ENCODE measurements at regions not wholly inside any gene's neighbourhood (a gene's known extent, or its start where the extent isn't known, plus 50 kb on each side); places are given as distances from the start of the nearest gene placed in this dataset.

- DNase-seq = no peak
- Histone ChIP-seq H3K23ac (ENCODE audit: low read length) (no peak overlapping the region), H3K18ac (ENCODE audit: low read length) (no peak overlapping the region)
These were observed 77.8 kb downstream of the ZNF608 start for GRCh38 chr5:124668353-124669299.

GRCh38 chr5:124665625-124666024 lies 80.8 kb downstream of the ZNF608 start:
- Histone ChIP-seq H3K36me3 (ENCODE audit: control insufficient read depth, insufficient read depth, low read length) (no peaks in the 10 kb centered on the region), H3K4ac (ENCODE audit: low read depth, low read length) (no peak overlapping the region), H4K5ac (ENCODE audit: low read length) (no peak overlapping the region), H3K27ac (ENCODE audit: low read depth, low read length) (no peak overlapping the region), H3K79me2 (ENCODE audit: control insufficient read depth, insufficient read depth, low read length) (peaks cover 32% of the 10 kb centered on the region), H4K8ac (ENCODE audit: low read depth, low read length) (no peak overlapping the region), H2AK5ac (ENCODE audit: low read length) (no peak overlapping the region), H3K23ac (ENCODE audit: low read length) (no peak overlapping the region), H3K4me2 (ENCODE audit: low read length) (no peak overlapping the region), H3K18ac (ENCODE audit: low read length) (no peak overlapping the region), H3K4me3 (ENCODE audit: low read length) (no peak overlapping the region), H3K27me3 (ENCODE audit: insufficient read depth, low read length, poor library complexity) (no peaks in the 10 kb centered on the region), H2BK15ac (replicated peaks; ENCODE audit: low read depth) (no peak overlapping the region), H2BK5ac (ENCODE audit: low read length) (no peak overlapping the region), H2BK120ac (ENCODE audit: low read depth, low read length) (no peak overlapping the region), H3K4me1 (ENCODE audit: control insufficient read depth, low read depth, low read length) (peaks cover 27% of the 10 kb centered on the region), H3K56ac (ENCODE audit: low read length) (no peak overlapping the region), H3K79me1 (ENCODE audit: low read length) (peaks cover 19% of the 10 kb centered on the region), H3K9ac (ENCODE audit: low read length) (no peak overlapping the region)
- no peak for DNase-seq

More at GRCh38 chr5:124668353-124669299, 77.8 kb downstream of the ZNF608 start:
- no peak overlapping the region for H2AK5ac ChIP-seq (ENCODE audit: low read length)
- peaks cover 18% of the 10 kb centered on the region for H3K79me1 ChIP-seq (ENCODE audit: low read length)
- H2BK120ac ChIP-seq (ENCODE audit: low read depth, low read length) = no peak overlapping the region
- WGBS (ENCODE audit: extremely low coverage, insufficient coverage, low lambda C conversion rate) = no CpG with 5 or more reads among the region's 7 CpGs
- no peak overlapping the region for H3K4me3 ChIP-seq (ENCODE audit: low read length)
- H3K4me2 ChIP-seq (ENCODE audit: low read length) = no peak overlapping the region
- H3K4me1 ChIP-seq (ENCODE audit: control insufficient read depth, low read depth, low read length) = peaks cover 12% of the 10 kb centered on the region
- peaks cover 35% of the 10 kb centered on the region for H3K79me2 ChIP-seq (ENCODE audit: control insufficient read depth, insufficient read depth, low read length)
- no peak overlapping the region for H2BK5ac ChIP-seq (ENCODE audit: low read length)
- H3K56ac ChIP-seq (ENCODE audit: low read length) = peak overlapping the region; percentile 46
- H2BK15ac ChIP-seq (replicated peaks; ENCODE audit: low read depth) = no peak overlapping the region
- H4K5ac ChIP-seq (ENCODE audit: low read length) = no peak overlapping the region
- no peaks in the 10 kb centered on the region for H3K27me3 ChIP-seq (ENCODE audit: insufficient read depth, low read length, poor library complexity)
- no peak overlapping the region for H4K8ac ChIP-seq (ENCODE audit: low read depth, low read length)
- no peak overlapping the region for H3K4ac ChIP-seq (ENCODE audit: low read depth, low read length)
- no peak overlapping the region for H3K27ac ChIP-seq (ENCODE audit: low read depth, low read length)
- no peak overlapping the region for H3K9ac ChIP-seq (ENCODE audit: low read length)
- no peaks in the 10 kb centered on the region for H3K36me3 ChIP-seq (ENCODE audit: control insufficient read depth, insufficient read depth, low read length)

- peaks cover 32% of the 10 kb centered on the region for H3K79me2 ChIP-seq (ENCODE audit: control insufficient read depth, insufficient read depth, low read length)
- H2AK5ac ChIP-seq (ENCODE audit: low read length) = no peak overlapping the region
- H3K4ac ChIP-seq (ENCODE audit: low read depth, low read length) = no peak overlapping the region
- no peak overlapping the region for H3K4me2 ChIP-seq (ENCODE audit: low read length)
- no peak overlapping the region for H3K9ac ChIP-seq (ENCODE audit: low read length)
- no peak overlapping the region for H3K23ac ChIP-seq (ENCODE audit: low read length)
- no peak for DNase-seq
- H3K4me3 ChIP-seq (ENCODE audit: low read length) = no peak overlapping the region
- H3K27ac ChIP-seq (ENCODE audit: low read depth, low read length) = no peak overlapping the region
- no peak overlapping the region for H2BK5ac ChIP-seq (ENCODE audit: low read length)
- no peak overlapping the region for H2BK15ac ChIP-seq (replicated peaks; ENCODE audit: low read depth)
- H4K8ac ChIP-seq (ENCODE audit: low read depth, low read length) = no peak overlapping the region
- H2BK120ac ChIP-seq (ENCODE audit: low read depth, low read length) = no peak overlapping the region
- peaks cover 18% of the 10 kb centered on the region for H3K79me1 ChIP-seq (ENCODE audit: low read length)
- H3K36me3 ChIP-seq (ENCODE audit: control insufficient read depth, insufficient read depth, low read length) = no peaks in the 10 kb centered on the region
- no peak overlapping the region for H3K18ac ChIP-seq (ENCODE audit: low read length)
- H3K27me3 ChIP-seq (ENCODE audit: insufficient read depth, low read length, poor library complexity) = no peaks in the 10 kb centered on the region
- H3K4me1 ChIP-seq (ENCODE audit: control insufficient read depth, low read depth, low read length) = peaks cover 32% of the 10 kb centered on the region
- H4K5ac ChIP-seq (ENCODE audit: low read length) = no peak overlapping the region
- H3K56ac ChIP-seq (ENCODE audit: low read length) = no peak overlapping the region
- WGBS (ENCODE audit: extremely low coverage, insufficient coverage, low lambda C conversion rate) = no CpG with 5 or more reads among the region's 2 CpGs
These were observed 81.4 kb downstream of the ZNF608 start for GRCh38 chr5:124665035-124665434.

GRCh38 chr5:124664287-124664686 lies 82.2 kb downstream of the ZNF608 start:
- H3K36me3 ChIP-seq (ENCODE audit: control insufficient read depth, insufficient read depth, low read length) = no peaks in the 10 kb centered on the region
- H3K18ac ChIP-seq (ENCODE audit: low read length) = no peak overlapping the region
- H3K56ac ChIP-seq (ENCODE audit: low read length) = no peak overlapping the region
- no peak overlapping the region for H3K27ac ChIP-seq (ENCODE audit: low read depth, low read length)
- H3K27me3 ChIP-seq (ENCODE audit: insufficient read depth, low read length, poor library complexity) = no peaks in the 10 kb centered on the region
- peaks cover 35% of the 10 kb centered on the region for H3K79me2 ChIP-seq (ENCODE audit: control insufficient read depth, insufficient read depth, low read length)
- no peak overlapping the region for H4K8ac ChIP-seq (ENCODE audit: low read depth, low read length)
- H2BK120ac ChIP-seq (ENCODE audit: low read depth, low read length) = no peak overlapping the region
- H3K23ac ChIP-seq (ENCODE audit: low read length) = no peak overlapping the region
- no peak overlapping the region for H2BK15ac ChIP-seq (replicated peaks; ENCODE audit: low read depth)
- H3K4me1 ChIP-seq (ENCODE audit: control insufficient read depth, low read depth, low read length) = peaks cover 39% of the 10 kb centered on the region
- H3K9ac ChIP-seq (ENCODE audit: low read length) = no peak overlapping the region
- H3K4me3 ChIP-seq (ENCODE audit: low read length) = no peak overlapping the region
- H2AK5ac ChIP-seq (ENCODE audit: low read length) = no peak overlapping the region
- H3K4me2 ChIP-seq (ENCODE audit: low read length) = no peak overlapping the region
- H2BK5ac ChIP-seq (ENCODE audit: low read length) = no peak overlapping the region
- WGBS (ENCODE audit: extremely low coverage, insufficient coverage, low lambda C conversion rate) = no CpG with 5 or more reads among the region's 1 CpG
- no peak for DNase-seq
- peaks cover 22% of the 10 kb centered on the region for H3K79me1 ChIP-seq (ENCODE audit: low read length)
- no peak overlapping the region for H3K4ac ChIP-seq (ENCODE audit: low read depth, low read length)
- H4K5ac ChIP-seq (ENCODE audit: low read length) = no peak overlapping the region

GRCh38 chr5:124663101-124663506 lies 83.3 kb downstream of the ZNF608 start:
- Histone ChIP-seq H2BK5ac (ENCODE audit: low read length) (no peak overlapping the region), H2BK15ac (replicated peaks; ENCODE audit: low read depth) (no peak overlapping the region), H2AK5ac (ENCODE audit: low read length) (no peak overlapping the region), H3K56ac (ENCODE audit: low read length) (peak overlapping the region; percentile 52), H3K4me1 (ENCODE audit: control insufficient read depth, low read depth, low read length) (peaks cover 36% of the 10 kb centered on the region), H3K79me1 (ENCODE audit: low read length) (peaks cover 22% of the 10 kb centered on the region), H3K27me3 (ENCODE audit: insufficient read depth, low read length, poor library complexity) (no peaks in the 10 kb centered on the region), H3K4ac (ENCODE audit: low read depth, low read length) (peak overlapping the region; percentile 97), H2BK120ac (ENCODE audit: low read depth, low read length) (no peak overlapping the region), H3K27ac (ENCODE audit: low read depth, low read length) (peak overlapping the region; percentile 58), H4K8ac (ENCODE audit: low read depth, low read length) (no peak overlapping the region), H3K79me2 (ENCODE audit: control insufficient read depth, insufficient read depth, low read length) (peaks cover 27% of the 10 kb centered on the region), H3K23ac (ENCODE audit: low read length) (no peak overlapping the region), H3K9ac (ENCODE audit: low read length) (no peak overlapping the region), H3K36me3 (ENCODE audit: control insufficient read depth, insufficient read depth, low read length) (no peaks in the 10 kb centered on the region), H3K4me2 (ENCODE audit: low read length) (no peak overlapping the region), H3K4me3 (ENCODE audit: low read length) (no peak overlapping the region), H3K18ac (ENCODE audit: low read length) (peak overlapping the region; percentile 62), H4K5ac (ENCODE audit: low read length) (no peak overlapping the region)
- WGBS (ENCODE audit: extremely low coverage, insufficient coverage, low lambda C conversion rate) = no CpG with 5 or more reads among the region's 5 CpGs
- peak; percentile 84 for DNase-seq

All from mesendoderm (in vitro differentiated cells).